Right lobe of liver (tissue), 6 donors: ENCODE measurements at regions not wholly inside any gene's neighbourhood (a gene's known extent, or its start where the extent isn't known, plus 50 kb on each side); places are given as distances from the start of the nearest gene placed in this dataset.

Source experiments
- ATAC-seq, 4 donors: fragments of 200-7000 bp; cut with Tn5 transposase; one replicate each; pipeline ENCODE4 v1.9.1; 2020; ENCODE audit warnings: mild to moderate bottlenecking in 4 of 4, moderate library complexity in 4 of 4
- DNase-seq, 3 donors: peaks; one replicate each; pipeline ENCODE4 v3.0.0-alpha.2; 2020
- H3K27ac ChIP-seq, 3 donors: fragments of 200-600 bp; one replicate each; pipeline ENCODE4 v1.8.0; 2022
- H3K27me3 ChIP-seq, 2 donors: fragments of 200-600 bp; one replicate each; pipeline ENCODE4 v1.8.0; 2022
- H3K36me3 ChIP-seq, 4 donors: fragments of 200-600 bp; sonication (generic) in 1 of 4; one replicate each; pipeline versions ENCODE4 v1.5.1 to v1.8.0; 2017 to 2022; ENCODE audit warnings: control low read depth in 1 of 4
- H3K4me1 ChIP-seq, 4 donors: fragments of 200-600 bp; sonication (generic) in 1 of 4; one replicate each; pipeline versions ENCODE4 v1.5.1 to v1.8.0; 2017 to 2022; ENCODE audit warnings: control low read depth in 1 of 4
- H3K4me3 ChIP-seq, 3 donors: fragments of 200-600 bp; one replicate each; pipeline ENCODE4 v1.8.0; 2022
- H3K9me3 ChIP-seq, 4 donors: fragments of 200-600 bp; sonication (generic) in 1 of 4; one replicate each; pipeline versions ENCODE4 v1.5.1 to v1.8.0; 2017 to 2022; ENCODE audit warnings: control low read depth in 1 of 4
- POLR2A ChIP-seq: fragments of 450-650 bp; IDR thresholded peaks from one replicate; pipeline ENCODE4 v1.6.1; 2017; ENCODE audit warnings: antibody characterized with exemption, mild to moderate bottlenecking
- WGBS: methylation state at CpG from one replicate; pipeline ENCODE4 v1.1.6; 2018; ENCODE audit warnings: low coverage, low lambda C conversion rate; ENCODE audit not compliant: insufficient coverage; ENCODE audit errors: missing lambda C conversion rate; 5-methylcytosine and 5-hydroxymethylcytosine counted together
- intact Hi-C, 2 donors: fragments of 100-400 bp; cut with DNase I; formaldehyde crosslinking; loops; one replicate each; pipeline versions ENCODE4 v1.11.2 to v1.14.1; 2022
- TF ChIP-seq, protein P1 (sequence below), 4 donors: fragments of 200-600 bp in 3 of 4; fragments of 450-650 bp in 1 of 4; IDR thresholded peaks; one replicate each; pipeline versions ENCODE4 v1.5.1 to v1.8.0; 2016 to 2022; ENCODE audit warnings: antibody characterized with exemption in 4 of 4, mild to moderate bottlenecking in 2 of 4
- donor health status: DM: no; HTN: yes; CAD: no.
- donor health status: DM: no; HTN: no; CAD: no.
- donor health status: DM: no; HTN: no; CAD: no.
- donor health status: DM: no; HTN: yes; CAD: no.
- donor health status: DM: no; HTN: yes; CAD: no.

DNA sequence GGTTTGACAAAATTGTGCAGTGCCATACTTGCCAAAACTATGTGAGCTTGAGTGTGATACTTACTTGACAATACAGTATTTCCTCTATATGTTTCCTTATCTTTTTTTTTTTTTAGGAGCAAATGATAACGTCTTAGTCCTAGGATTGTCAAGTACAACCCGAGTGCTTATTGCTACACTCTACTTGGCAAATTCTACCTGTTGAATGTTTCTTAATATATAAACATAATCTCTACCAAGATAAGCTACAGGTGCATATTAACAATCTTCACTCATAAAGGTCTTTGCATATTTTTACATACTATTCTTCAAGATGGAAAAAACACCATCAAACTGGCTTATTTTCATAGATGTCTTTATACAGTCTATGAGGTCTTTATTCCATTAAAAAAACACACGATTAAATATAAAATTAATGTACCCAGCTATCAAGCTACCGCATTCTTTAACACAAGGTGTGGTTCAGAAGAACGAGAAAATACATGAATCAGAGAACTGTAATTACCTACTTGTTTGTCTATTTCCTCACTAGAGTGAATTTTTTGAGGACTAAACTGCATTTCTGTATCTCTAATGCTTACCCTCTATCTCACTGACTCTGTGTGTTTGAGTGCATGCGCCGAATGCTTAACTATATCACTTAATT lies 76.1 kb upstream of the PDSS1 start:
- WGBS: 56% methylated on average over 7 of the region's 7 CpGs
- no peaks in the 10 kb centered on the region for H3K27me3 ChIP-seq
- H3K4me1 ChIP-seq: peaks cover 0 to 35% (median 6%) of the 10 kb centered on the region in 4 donors
- no peaks in the 10 kb centered on the region for H3K36me3 ChIP-seq
- intact Hi-C loops: no loop called here
- TF ChIP-seq POLR2A: no peak
- TF ChIP-seq, protein P1, sequence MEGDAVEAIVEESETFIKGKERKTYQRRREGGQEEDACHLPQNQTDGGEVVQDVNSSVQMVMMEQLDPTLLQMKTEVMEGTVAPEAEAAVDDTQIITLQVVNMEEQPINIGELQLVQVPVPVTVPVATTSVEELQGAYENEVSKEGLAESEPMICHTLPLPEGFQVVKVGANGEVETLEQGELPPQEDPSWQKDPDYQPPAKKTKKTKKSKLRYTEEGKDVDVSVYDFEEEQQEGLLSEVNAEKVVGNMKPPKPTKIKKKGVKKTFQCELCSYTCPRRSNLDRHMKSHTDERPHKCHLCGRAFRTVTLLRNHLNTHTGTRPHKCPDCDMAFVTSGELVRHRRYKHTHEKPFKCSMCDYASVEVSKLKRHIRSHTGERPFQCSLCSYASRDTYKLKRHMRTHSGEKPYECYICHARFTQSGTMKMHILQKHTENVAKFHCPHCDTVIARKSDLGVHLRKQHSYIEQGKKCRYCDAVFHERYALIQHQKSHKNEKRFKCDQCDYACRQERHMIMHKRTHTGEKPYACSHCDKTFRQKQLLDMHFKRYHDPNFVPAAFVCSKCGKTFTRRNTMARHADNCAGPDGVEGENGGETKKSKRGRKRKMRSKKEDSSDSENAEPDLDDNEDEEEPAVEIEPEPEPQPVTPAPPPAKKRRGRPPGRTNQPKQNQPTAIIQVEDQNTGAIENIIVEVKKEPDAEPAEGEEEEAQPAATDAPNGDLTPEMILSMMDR (IDR thresholded peaks at IDR 0.05): no peak
- H3K4me3 ChIP-seq: no peak overlapping the region
- no peak overlapping the region for H3K27ac ChIP-seq
- no peak for DNase-seq
- no peak for ATAC-seq
- no peaks in the 10 kb centered on the region for H3K9me3 ChIP-seq

DNA sequence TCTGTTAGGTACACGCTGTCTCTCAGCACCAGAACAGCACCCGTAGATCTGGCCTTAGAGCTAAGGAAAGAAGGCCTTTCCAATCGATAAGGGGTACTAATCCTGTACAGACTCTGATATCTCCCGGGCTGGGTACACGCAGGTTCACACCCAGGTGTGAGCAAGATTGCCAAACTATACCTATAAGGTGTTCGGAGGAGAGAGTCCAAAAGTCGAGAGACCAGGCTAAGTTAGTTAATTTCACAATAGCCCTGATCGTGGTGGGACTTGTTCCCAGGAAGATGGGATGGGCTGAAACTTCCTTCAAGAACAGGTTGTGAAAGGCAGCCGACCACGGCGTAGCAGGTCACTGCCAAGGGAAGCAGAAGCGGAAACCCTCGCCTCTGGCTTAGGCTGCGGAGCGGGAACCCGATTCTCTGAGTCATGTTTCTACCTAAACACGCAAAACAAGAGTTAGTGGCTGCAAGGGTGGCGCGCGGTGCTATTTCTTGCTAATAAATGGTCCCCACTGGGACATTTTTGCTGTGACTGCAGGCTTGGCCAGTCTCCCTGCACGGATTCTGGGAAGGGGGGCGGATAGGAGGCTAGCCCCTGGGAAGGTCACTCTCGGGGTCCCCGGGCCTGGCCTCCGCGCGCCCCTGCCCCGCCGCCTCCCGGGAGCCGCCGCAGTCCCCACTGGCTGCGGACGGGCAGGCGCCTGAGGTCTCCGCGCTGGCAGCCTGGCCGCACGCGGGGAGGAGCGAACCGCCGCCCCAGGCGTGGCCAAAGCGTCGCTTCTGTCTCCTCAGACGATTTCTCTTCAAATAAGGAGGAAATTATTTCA lies 75.4 kb upstream of the PDSS1 start:
- DNase-seq: peak; percentile 60 to 66 (median 62)
- intact Hi-C loops: no loop called here
- Histone ChIP-seq H3K4me3 (peak overlapping the region; percentile 40 to 62 (median 48)), H3K27me3 (no peaks in the 10 kb centered on the region), H3K9me3 (no peaks in the 10 kb centered on the region), H3K27ac (peak overlapping the region; percentile 19 to 56 (median 38)), H3K4me1 (peaks cover 0 to 41% (median 12%) of the 10 kb centered on the region in 4 donors), H3K36me3 (no peaks in the 10 kb centered on the region)
- no peak for TF ChIP-seq POLR2A
- TF ChIP-seq, protein P1 (IDR thresholded peaks at IDR 0.05): no peak
- ATAC-seq: peak; percentile 71 to 89 (median 80)
- 6% methylated on average over 30 of the region's 47 CpGs for WGBS

DNA sequence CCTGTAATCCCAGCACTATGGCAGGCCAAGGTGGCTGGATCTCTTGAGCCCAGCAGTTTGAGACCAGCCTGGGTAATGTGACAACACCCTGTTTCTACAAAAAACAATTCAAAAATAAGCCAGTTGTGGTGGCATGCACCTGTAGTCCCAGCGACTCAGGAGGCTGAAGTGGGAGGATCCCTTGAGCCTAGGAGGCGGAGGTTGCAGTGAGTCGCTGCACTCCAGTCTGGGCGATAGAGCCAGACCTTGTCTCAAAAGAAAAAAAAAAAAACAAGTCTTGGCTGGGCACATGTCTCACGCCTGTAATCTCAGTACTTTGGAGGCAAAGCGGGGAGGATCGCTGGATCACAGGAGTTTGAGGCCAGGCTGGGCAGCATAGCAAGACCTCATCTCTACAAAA lies 74.6 kb upstream of the PDSS1 start:
- ATAC-seq: no peak
- Histone ChIP-seq H3K27me3 (no peaks in the 10 kb centered on the region), H3K4me3 (peak overlapping the region in 1 of 3 donors; percentile 62), H3K4me1 (peaks cover 0 to 41% (median 12%) of the 10 kb centered on the region in 4 donors), H3K36me3 (no peaks in the 10 kb centered on the region), H3K9me3 (no peaks in the 10 kb centered on the region), H3K27ac (peak overlapping the region in 1 of 3 donors; percentile 19)
- intact Hi-C loops: no loop called here
- WGBS: 92% methylated on average over 4 of the region's 7 CpGs
- TF ChIP-seq POLR2A: no peak
- TF ChIP-seq, protein P1 (IDR thresholded peaks at IDR 0.05): no peak
- no peak for DNase-seq

DNA sequence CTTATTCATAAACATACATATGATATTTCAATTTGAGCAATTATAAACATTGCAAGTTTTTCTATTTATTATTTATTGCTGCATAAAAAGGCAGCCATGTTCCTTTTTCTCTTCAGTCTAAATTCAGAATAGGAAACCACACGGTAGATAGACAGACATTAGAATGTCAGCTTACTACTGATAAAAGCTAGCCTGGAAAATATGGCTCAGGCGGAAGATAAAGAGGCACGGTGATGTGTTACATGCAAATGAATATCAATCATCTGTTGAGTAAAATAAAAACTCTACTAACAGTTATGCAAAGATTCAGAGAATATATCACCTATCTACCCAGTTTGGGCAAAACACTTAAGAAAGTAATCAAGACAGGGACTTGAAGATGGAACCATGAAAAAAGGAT lies 73.5 kb upstream of the PDSS1 start:
- no peaks in the 10 kb centered on the region for H3K27me3 ChIP-seq
- no peak overlapping the region for H3K27ac ChIP-seq
- 61% methylated on average over 3 of the region's 3 CpGs for WGBS
- intact Hi-C loops: no loop called here
- peaks cover 0 to 41% (median 12%) of the 10 kb centered on the region in 4 donors for H3K4me1 ChIP-seq
- ATAC-seq (no peak), DNase-seq (no peak)
- no peak overlapping the region for H3K4me3 ChIP-seq
- no peaks in the 10 kb centered on the region for H3K9me3 ChIP-seq
- no peaks in the 10 kb centered on the region for H3K36me3 ChIP-seq
- TF ChIP-seq, protein P1 (IDR thresholded peaks at IDR 0.05): no peak
- TF ChIP-seq POLR2A: no peak
